ENCODE measurements at regions not wholly inside any gene's neighbourhood (a gene's known extent, or its start where the extent isn't known, plus 50 kb on each side); places are given as distances from the start of the nearest gene placed in this dataset.
"Not testable (repeated sequence)": the region's sequence is repeated elsewhere in the genome, so short reads cannot be mapped to it uniquely, and the experiment has no call there.

DNA sequence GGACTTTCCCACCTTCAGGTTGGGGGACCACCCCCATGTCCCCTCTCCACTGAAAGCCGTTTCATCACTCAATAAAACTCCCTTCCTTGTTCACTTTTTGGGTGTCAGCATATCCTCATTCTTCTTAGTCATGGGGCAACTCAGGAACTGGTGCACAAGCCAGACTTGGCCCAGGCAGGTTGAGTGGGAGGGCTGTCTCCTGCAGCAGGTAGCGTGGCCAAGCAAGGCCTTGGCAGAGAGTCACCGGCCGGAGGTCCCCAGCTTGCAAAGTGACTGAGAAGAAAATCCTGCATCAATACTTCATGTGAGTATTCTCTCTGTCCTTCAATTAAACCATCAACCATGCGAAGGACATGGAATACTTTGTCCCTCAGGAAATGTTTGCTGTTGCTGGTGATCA is 148.9 kb downstream of the RHOU start:
- ATAC-seq (no peak), DNase-seq (ENCODE audit: low spot score in 2 of 2) (no peak)
- peaks cover 2% of the 10 kb centered on the region for H3K9me3 Mint-ChIP-seq
- H3K4me1 Mint-ChIP-seq = no peaks in the 10 kb centered on the region
- no peak overlapping the region for H3K4me3 Mint-ChIP-seq
- H3K36me3 Mint-ChIP-seq = no peaks in the 10 kb centered on the region
- no peak overlapping the region for H3K27ac Mint-ChIP-seq

DNA sequence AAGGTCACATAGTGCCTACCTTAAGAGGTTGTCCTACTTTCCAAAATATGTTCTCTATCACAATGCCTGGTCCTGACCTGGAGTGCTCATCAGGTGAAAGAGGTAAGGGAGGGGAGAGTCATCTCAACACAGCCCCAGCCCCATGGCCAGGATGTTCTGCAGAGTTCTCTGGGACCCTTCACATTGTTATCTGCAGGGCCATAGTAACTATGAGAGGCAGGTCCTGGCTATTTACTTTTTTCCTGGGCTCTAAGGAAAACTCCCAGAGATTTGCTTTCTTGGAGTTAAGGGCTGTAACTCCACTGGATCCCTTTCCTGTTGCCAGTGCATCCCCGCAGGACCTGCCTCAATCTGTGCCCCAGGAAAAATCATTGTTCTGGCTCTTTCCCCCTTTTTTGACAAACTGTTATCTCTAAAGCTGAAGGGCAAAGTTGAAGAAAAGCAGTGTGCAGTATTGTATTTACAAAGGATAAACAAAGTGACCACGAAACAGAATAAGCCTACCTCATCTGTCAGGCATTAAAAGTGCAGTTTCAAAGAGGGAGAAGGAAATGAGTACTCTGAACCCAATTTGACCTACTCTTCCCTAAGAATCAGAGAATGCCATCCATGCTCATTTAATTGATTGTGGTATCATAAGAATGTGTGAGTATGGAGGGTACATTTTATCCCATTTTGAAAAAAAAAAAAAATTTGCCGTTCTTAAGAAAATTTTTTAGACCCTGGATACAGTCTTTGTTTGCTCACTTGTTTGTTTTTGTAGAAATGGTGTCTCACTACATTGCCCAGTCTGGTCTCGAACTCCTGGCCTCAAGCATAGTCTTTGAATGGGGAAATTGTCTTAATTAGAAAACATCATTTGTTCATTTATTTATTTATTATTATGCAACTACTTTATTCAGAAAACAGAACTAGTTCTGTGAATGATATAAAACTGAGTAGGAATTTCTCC is 149.6 kb downstream of the RHOU start:
- no peaks in the 10 kb centered on the region for H3K36me3 Mint-ChIP-seq
- H3K4me3 Mint-ChIP-seq = no peak overlapping the region
- H3K27ac Mint-ChIP-seq = no peak overlapping the region
- DNase-seq (ENCODE audit: low spot score in 2 of 2) = no peak
- ATAC-seq = no peak
- H3K9me3 Mint-ChIP-seq = peaks cover 2% of the 10 kb centered on the region
- no peaks in the 10 kb centered on the region for H3K4me1 Mint-ChIP-seq

DNA sequence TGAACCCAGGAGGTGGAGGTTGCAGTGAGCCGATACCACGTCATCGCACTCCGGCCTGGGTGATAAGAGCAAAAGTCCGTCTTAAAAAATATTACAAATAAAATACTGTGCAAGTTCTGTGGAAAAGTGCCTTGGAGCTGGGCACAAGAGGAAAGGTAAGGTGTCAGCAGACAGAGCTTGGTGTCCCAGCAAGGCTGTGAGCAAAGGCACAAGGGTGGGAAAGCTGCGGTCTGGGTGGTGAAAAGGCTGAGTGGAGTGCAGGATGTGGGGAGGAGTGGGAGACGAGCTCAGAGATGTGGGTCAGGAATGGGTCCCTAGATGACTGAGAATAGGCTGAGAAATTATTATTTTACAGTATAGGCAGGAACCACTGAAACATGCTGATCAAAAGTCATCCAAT is 150.6 kb downstream of the RHOU start:
- Mint-ChIP-seq H3K4me1 (no peaks in the 10 kb centered on the region), H3K9me3 (peaks cover 2% of the 10 kb centered on the region), H3K27ac (no peak overlapping the region), H3K4me3 (no peak overlapping the region), H3K36me3 (no peaks in the 10 kb centered on the region)
- no peak for DNase-seq (ENCODE audit: low spot score in 2 of 2)
- ATAC-seq = no peak

DNA sequence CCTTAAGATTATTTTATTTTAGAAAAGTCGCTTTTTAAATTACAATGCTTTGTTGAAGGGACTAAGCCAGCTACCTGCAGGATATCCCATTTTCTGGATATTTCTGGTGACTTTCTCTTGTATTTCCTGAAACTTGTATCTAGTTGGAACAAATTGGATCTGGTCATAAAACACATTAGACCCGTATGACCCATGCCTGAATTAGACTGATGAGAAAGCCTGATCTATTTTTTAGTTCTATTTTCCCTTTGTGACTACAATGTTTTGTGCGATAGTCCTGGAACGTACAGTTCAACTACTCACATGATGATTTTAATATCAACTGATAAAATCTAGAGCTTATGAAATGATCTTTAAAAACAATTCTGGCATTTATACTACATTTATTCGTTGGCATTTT is 151.8 kb downstream of the RHOU start:
- H3K4me3 Mint-ChIP-seq = no peak overlapping the region
- no peak for ATAC-seq
- H3K36me3 Mint-ChIP-seq = no peaks in the 10 kb centered on the region
- DNase-seq (ENCODE audit: low spot score in 2 of 2) = no peak
- H3K4me1 Mint-ChIP-seq = no peaks in the 10 kb centered on the region
- H3K27ac Mint-ChIP-seq = no peak overlapping the region
- peaks cover 2% of the 10 kb centered on the region for H3K9me3 Mint-ChIP-seq

DNA sequence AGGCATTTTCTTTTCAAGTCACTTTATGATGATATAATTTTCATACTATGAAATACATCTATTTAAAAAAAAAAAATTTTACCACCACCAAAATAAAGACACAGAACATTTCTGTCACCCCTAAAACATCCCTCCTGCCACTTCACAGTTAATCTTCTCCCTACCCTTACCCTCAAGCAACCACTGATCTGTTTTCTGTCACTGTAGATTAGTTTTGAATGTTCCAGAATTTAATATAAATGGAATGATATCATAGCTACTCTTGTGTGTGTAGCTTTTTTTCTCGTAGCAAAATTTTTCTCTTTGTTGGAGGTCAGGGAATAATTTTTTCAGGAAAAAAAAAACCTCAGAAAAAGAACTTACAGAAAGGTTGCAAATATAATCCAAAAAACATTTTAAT is 152.7 kb downstream of the RHOU start:
- Mint-ChIP-seq H3K4me3 (no peak overlapping the region), H3K9me3 (peaks cover 2% of the 10 kb centered on the region), H3K4me1 (no peaks in the 10 kb centered on the region), H3K27ac (no peak overlapping the region), H3K36me3 (no peaks in the 10 kb centered on the region)
- ATAC-seq = no peak
- no peak for DNase-seq (ENCODE audit: low spot score in 2 of 2)

DNA sequence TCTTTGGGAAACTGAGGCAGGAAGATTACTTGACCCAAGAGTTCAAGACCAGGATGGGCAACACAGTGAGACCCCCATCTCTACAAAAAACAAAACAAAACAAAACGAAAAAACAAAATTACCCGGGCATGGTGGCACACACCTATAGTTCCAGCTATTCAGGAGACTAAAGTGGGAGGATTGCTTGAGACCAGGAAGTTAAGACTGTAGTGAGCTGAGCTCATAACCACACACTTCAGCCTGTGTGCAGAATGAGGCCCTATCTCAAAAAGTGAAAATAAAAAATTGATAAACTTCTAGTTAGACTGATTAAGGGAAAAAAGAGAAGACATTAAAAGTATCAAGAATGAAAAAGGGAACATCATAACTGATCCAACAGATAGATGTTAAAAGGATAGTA is 154.0 kb downstream of the RHOU start:
- Mint-ChIP-seq H3K27ac (no peak overlapping the region), H3K4me1 (no peaks in the 10 kb centered on the region), H3K4me3 (no peak overlapping the region), H3K9me3 (no peaks in the 10 kb centered on the region), H3K36me3 (no peaks in the 10 kb centered on the region)
- no peak for ATAC-seq
- no peak for DNase-seq (ENCODE audit: low spot score in 2 of 2)

DNA sequence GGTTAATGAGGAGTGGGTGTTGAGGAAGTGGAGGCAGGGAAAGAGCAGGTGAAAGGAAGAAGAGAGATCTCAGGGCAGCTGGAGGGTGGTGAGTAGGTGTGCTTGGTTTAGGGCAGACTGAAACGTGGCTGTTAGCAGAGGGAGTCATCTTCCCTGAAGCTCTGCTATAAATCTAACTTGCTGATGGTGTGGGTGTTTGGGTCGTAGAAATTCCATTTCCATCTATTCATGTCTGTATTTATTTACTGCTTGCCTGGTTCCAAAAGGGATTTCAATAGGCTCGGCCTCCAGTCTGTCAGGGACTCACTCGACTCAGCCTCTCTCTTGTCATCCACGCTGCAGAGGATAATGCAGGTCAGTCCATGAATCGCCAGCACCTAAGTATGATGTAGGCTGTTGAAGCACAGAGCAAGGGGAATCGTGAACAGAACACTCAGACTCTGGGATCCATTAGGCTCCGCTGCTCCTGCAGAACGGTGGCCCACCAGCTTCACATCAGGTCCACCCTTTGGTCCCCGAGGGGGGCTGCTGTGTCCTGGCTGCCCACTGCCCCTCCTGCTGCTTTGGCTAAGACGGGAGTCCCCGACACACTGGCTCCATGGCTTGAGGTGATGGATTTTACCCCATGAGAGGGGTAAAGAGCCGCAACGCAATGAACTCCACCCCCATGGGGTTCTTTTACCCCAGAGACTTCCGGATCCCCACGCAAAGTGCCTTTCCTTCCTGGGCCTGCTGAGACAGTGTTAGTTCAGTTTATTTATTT is 156.2 kb downstream of the RHOU start:
- no peaks in the 10 kb centered on the region for H3K36me3 Mint-ChIP-seq
- no peak overlapping the region for H3K4me3 Mint-ChIP-seq
- DNase-seq (ENCODE audit: low spot score in 2 of 2) (no peak), ATAC-seq (no peak)
- no peaks in the 10 kb centered on the region for H3K4me1 Mint-ChIP-seq
- H3K9me3 Mint-ChIP-seq = no peaks in the 10 kb centered on the region
- no peak overlapping the region for H3K27ac Mint-ChIP-seq

DNA sequence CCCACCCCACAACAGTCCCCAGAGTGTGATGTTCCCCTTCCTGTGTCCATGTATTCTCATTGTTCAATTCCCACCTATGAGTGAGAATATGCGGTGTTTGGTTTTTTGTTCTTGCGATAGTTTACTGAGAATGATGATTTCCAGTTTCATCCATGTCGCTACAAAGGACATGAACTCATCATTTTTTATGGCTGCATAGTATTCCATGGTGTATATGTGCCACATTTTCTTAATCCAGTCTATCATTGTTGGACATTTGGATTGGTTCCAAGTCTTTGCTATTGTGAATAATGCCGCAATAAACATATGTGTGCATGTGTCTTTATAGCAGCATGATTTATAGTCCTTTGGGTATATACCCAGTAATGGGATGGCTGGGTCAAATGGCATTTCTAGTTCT is 156.9 kb downstream of the RHOU start:
- not testable (repeated sequence) for ATAC-seq

DNA sequence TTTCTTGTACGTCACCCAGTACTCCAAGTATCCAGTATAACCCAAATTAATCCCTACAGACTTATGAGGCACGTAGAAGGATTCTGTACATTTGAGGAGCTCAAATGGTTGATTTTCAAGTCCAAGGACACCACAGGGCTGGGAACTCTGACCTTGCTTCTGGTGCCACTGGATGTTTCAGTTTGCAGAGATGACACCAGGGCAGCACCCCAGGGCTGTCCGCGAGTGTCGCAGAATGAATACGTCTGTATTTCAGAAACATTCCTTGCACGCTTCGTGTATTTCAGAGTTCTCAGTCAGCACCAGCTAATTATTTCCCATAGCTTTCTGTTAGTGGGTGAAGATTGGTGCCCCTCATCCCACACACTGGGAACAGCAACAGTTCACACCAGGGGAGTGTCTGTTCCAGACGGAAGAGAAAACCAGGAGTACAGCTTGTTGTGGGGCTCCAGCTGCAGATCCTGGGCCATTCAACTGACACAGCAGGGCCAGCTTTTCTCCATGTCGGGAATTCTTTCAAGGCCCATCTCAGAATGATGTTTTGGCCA is 159.2 kb downstream of the RHOU start:
- ATAC-seq (no peak), DNase-seq (ENCODE audit: low spot score in 2 of 2) (no peak)
- no peak overlapping the region for H3K4me3 Mint-ChIP-seq
- no peak overlapping the region for H3K27ac Mint-ChIP-seq
- H3K9me3 Mint-ChIP-seq = no peaks in the 10 kb centered on the region
- H3K4me1 Mint-ChIP-seq = no peaks in the 10 kb centered on the region
- H3K36me3 Mint-ChIP-seq = no peaks in the 10 kb centered on the region

More for the DNA sequence above, 156.9 kb downstream of the RHOU start:
- H3K36me3 Mint-ChIP-seq; DNase-seq (ENCODE audit: low spot score in 2 of 2); H3K9me3 Mint-ChIP-seq; H3K4me3 Mint-ChIP-seq; H3K27ac Mint-ChIP-seq; H3K4me1 Mint-ChIP-seq: not testable (repeated sequence)

DNA sequence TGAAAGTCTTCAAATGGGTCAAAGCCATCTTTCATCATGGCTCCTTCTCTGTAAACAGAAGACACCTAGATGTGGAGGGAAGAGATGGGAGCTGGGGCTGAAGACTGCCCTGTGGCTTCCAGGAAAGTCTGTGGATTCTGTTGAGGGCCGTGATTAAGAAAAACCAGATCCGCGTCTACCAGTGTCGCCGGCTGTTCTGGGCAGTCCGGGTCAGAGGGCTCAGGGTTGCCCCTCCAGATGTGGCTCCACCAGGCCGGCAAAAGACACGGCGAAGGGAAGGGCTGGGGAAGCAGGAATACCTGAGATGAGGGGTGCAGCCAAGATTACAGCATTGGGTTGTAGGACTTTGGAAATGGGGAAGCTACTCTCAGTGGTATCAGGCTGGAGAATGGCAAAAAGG is 162.6 kb downstream of the RHOU start:
- no peaks in the 10 kb centered on the region for H3K4me1 Mint-ChIP-seq
- no peak overlapping the region for H3K4me3 Mint-ChIP-seq
- no peaks in the 10 kb centered on the region for H3K9me3 Mint-ChIP-seq
- ATAC-seq (no peak), DNase-seq (ENCODE audit: low spot score in 2 of 2) (no peak)
- no peak overlapping the region for H3K27ac Mint-ChIP-seq
- H3K36me3 Mint-ChIP-seq = no peaks in the 10 kb centered on the region

DNA sequence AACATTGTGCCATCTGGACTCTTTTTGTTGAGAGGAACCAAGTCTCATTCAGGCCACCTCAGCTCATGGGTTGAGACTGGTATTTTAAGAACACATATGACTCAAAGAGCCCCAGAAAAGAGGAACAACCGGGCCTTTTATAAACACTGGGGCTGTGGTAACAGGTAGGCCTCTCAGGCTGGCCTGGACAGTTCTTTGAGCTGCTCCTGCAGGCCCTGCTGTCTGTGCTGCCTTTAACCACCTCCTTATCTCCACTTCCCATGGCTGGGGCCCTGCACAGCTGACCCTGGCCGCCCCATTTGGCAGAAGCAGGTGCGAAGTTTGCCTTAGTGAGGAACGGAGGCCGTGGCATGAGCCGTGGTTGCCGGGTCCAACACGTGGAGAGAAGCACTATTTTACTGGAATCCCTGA is 163.3 kb downstream of the RHOU start:
- Mint-ChIP-seq H3K4me1 (no peaks in the 10 kb centered on the region), H3K27ac (no peak overlapping the region), H3K9me3 (no peaks in the 10 kb centered on the region), H3K4me3 (no peak overlapping the region), H3K36me3 (no peaks in the 10 kb centered on the region)
- DNase-seq (ENCODE audit: low spot score in 2 of 2) (no peak), ATAC-seq (no peak)

DNA sequence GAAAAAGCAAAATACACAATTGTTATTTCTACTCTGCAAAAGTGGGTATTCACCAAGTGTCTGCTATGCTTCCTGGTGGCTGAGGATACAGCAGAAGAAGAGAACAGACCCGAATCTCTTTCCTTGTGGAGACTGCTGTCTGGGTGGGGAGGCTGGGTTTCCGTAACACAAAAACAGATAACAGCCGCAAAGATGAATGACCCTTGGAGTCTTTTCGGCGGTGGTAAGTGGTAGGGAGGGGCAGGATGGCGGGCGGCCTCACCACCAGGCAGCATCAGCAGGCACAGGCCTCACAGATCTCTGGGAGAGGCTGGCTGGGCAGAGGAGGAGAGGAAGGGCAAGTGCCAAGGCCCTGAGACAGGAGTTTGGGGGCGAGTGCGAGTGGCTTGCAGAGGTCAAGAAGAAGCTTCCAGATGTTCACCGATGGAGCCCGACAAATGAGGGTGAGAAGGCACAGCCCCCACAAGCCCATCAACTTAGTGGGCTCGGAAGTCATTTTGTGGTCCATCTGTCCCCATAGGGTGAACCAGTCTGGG is 164.2 kb downstream of the RHOU start:
- H3K4me1 Mint-ChIP-seq = no peaks in the 10 kb centered on the region
- no peaks in the 10 kb centered on the region for H3K9me3 Mint-ChIP-seq
- H3K36me3 Mint-ChIP-seq = no peaks in the 10 kb centered on the region
- no peak for DNase-seq (ENCODE audit: low spot score in 2 of 2)
- ATAC-seq = no peak
- no peak overlapping the region for H3K4me3 Mint-ChIP-seq
- no peak overlapping the region for H3K27ac Mint-ChIP-seq

DNA sequence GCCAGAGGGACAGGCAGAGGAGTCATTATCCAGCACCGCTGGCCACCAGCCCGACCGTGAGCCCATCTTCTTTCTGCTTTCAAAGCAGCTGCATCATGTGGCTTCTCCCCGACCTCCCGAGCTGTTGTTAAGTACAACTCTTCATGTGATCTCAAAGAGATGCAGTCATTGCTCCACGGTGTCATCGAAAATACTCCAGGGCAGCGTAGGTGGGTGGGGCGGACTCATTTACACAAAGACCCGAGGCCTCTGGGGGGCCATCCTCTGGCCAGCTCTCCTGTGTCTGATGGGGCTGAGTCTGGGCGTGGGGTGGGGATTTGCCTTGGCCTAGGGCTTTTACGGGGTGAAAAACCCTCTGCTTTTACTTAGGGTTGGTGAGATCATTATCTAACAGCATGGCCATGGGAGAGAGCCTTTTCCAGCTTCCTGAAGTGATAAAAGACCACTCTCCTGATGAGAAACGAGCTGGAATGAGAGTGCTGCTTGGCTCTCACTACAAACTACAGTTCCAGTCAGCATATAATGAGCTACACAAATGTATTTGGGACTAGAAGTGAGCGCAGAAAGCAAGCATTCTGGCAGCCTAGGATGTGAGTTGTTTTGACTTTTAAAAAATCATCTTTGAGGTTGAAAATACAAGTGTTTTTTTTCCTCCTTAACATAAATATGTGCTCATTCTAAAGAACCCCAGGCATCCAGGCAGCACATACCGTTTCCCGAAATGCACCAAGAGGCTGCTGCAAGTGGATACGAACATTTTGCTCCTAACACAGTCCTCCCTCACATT is 165.0 kb downstream of the RHOU start:
- Mint-ChIP-seq H3K36me3 (no peaks in the 10 kb centered on the region), H3K27ac (no peak overlapping the region), H3K4me1 (no peaks in the 10 kb centered on the region), H3K4me3 (no peak overlapping the region), H3K9me3 (no peaks in the 10 kb centered on the region)
- DNase-seq (ENCODE audit: low spot score in 2 of 2) (no peak), ATAC-seq (no peak)

DNA sequence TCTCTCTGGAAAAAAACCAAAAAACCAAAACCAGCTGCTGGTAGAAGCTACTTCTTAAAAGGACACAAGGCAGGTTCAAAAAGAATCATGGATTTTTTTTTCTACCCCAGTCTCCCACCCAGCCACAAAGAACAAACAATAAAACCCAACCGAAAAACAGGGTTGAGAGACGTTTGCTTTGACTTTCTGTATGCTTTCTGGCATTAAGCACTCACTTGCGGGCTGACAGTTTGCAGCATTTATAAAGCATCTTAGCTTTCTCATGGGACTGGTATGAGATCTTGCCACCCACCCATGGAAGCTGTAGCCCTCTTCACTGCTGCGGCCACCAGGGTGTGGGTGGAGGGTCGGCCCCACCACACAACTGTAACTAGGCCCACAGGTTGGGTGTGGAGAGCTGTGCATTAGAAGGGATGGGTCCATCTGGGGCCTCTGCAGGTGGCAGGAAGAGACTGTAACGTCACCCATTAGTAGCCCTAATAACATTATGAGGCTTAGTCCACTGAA is 165.7 kb downstream of the RHOU start:
- DNase-seq (ENCODE audit: low spot score in 2 of 2) (no peak), ATAC-seq (no peak)
- H3K4me3 Mint-ChIP-seq = no peak overlapping the region
- no peak overlapping the region for H3K27ac Mint-ChIP-seq
- H3K36me3 Mint-ChIP-seq = no peaks in the 10 kb centered on the region
- no peaks in the 10 kb centered on the region for H3K4me1 Mint-ChIP-seq
- H3K9me3 Mint-ChIP-seq = no peaks in the 10 kb centered on the region

Measured in stimulated activated effector memory CD8-positive, alpha-beta T cell treated with anti-CD3 and anti-CD28 coated beads, Interleukin-12 subunit alpha, Interleukin-12 subunit beta, amount 100 ng/mL, for 72 hours (primary cell).